ENCODE measurements at regions not wholly inside any gene's neighbourhood (a gene's known extent, or its start where the extent isn't known, plus 50 kb on each side); places are given as distances from the start of the nearest gene placed in this dataset.
"Not testable (repeated sequence)": the region's sequence is repeated elsewhere in the genome, so short reads cannot be mapped to it uniquely, and the experiment has no call there.

DNA sequence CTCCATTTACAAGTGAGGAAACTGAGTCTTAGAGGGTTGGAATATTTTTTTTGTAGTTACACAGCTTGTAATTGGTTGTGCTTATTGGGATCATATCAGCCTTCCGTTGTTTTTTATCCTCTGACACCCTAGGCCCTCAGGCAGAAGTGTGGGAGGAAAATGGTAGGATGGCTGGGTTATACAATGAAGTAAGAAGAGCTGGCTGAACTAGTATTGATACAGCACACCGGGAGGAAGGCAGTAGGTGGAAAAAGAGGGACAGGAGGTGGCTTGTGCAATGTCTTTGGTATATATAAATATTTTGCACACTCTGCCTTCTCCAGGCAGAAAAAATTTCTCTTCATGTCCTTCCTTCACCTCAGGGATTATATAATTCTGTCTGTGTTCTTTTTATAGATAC, 214.3 kb upstream of the SGO1 start:
- no peak for DNase-seq (ENCODE audit: low spot score)

DNA sequence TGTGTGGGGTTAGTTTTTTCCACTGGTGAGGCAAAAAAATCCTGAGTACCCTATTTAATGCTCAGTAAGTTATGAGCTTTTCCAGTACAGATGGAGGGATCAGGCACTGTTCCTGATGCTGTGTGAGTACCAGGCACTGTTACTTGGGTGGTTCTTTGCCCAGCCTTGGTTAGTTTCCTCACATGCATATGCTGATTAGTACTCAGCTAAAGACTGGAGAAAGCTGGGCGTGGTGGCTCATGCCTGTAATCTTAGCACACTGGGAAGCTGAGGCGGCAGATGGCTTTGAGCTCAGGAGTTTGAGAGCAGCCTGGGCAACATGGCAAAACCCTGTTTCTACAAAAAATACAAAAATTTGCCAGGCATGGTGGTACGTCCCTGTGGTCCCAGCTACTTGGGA, 210.3 kb upstream of the SGO1 start:
- DNase-seq (ENCODE audit: low spot score): no peak

GRCh38 chr3:20395692-20396091, 209.7 kb upstream of the SGO1 start:
- no peak for DNase-seq (ENCODE audit: low spot score)

GRCh38 chr3:20394243-20394642, 208.2 kb upstream of the SGO1 start:
- DNase-seq (ENCODE audit: low spot score): no peak

DNA sequence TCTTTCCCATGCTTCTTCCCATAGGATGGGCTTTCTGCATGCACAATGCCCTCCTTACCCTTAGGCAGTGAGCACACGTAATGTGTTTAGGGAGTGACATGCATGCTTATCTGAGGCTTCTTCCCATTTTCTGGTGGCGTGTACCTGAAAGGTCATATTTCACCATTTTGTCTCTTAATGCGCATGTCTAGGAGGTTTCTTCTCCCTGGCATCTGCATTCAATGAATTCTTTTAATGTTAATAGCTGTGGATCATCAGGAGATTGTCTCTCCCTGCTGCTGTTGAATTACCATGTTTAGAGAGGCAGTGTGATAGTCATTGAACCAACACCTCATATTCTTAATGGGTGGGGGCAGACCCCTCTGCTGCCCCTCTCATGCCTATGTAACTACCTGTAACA, 205.6 kb upstream of the SGO1 start:
- DNase-seq (ENCODE audit: low spot score): no peak

- no peak for DNase-seq (ENCODE audit: low spot score)
Measured at GRCh38 chr3:20388971-20389370, 203.0 kb upstream of the SGO1 start.

- no peak for DNase-seq (ENCODE audit: low spot score)
Measured at GRCh38 chr3:20380295-20380694, 194.3 kb upstream of the SGO1 start.

- no peak for DNase-seq (ENCODE audit: low spot score)
Measured at GRCh38 chr3:20378315-20378714, 192.3 kb upstream of the SGO1 start.

DNA sequence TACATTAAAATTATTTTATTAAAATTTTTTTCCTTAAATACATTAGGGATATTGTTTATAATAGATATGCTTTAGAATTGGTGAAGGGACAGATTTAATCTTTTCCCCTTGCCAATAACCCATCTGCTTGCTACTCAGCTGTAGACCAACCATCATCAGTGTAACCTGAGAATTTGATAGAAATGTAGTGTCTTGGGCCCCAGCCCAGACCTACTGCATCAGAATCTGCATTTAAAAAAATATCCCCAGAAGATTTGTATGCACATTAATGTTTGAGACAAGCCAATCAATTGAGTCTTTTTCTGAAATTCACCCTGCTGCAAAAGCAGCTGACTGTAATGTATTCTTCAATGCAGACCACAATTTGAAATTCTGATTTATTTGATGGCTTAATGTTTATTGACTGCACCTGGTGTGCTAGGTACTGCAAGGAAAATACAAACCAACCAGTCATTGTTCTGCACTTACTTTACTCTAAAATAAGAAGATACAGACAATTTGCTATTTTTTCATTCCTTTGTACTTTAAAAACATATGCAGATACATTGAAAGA, 190.7 kb upstream of the SGO1 start:
- no peak for DNase-seq (ENCODE audit: low spot score)

DNA sequence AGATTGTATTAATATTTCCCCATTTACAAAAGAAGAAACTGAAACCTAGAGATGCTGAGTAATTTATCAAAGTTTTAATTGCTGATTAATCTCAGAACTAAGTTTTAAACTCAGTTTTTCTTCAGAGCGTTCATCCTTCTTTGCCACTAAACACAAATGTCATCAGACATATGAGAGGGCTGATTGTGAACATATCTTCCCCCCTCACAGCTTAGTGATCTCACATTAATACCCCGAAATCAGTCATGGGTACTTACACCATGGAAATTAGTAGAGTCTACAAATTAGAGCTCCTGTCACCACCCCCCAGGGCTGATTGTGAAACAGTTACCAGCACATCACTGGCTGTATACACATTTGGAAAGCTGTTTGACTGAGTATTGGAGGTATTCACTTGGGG, 189.3 kb upstream of the SGO1 start:
- DNase-seq (ENCODE audit: low spot score): no peak

DNA sequence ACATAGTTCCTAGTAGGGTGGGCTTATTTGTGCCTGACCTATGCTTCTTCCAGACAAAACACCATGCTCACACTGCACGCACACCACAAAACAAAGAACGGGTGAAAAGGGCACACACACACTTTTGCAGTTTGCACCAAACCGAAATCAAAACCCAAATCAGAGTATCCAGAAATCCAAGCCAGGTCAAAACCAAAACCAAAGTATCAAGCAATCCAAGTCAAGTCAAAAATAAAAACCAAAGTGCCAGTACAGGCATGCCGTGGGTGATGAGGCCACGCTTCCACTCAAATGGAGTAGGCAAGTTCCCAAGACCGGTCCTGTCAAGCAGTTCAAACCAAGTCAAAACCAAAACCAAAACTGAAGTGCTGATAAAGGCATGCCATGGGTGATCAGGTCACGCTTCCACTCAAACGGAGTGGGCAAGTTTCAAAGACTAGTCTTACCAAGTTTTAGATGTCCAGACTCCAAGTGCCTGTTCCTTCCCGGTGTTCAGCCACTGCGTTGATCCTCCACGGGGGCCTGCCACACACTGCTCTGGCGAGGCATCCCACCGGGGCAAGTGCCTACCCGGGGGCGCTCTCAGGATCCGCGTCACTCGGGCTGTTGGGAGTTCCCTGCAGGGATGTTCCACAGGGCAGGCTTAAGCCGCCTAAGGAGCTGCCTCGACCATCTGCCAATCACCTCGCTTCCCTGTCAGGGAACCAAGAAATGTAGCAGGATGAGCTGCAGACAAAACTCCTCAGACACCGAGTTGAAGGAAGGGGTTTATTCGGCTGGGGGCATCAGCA, 184.5 kb upstream of the SGO1 start:
- DNase-seq (ENCODE audit: low spot score): not testable (repeated sequence)

DNA sequence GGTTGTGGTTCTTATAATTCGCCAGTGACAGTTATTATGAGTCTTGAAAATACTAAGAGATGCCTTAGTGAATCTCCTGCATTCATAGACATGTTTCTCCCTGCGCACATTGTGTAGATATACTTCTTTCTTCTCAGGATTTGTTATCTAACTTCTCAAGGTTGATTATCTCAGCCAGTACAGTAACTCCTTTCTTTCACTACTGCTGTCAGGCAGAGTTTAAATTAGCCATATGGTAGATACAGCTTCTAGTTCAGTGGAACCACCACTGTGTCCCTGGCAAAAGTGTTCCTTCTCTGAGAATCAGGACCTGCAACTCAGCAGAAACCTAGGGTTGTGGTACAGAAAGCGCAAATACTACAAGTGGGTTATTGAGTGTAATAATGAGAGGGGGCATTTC, 175.0 kb upstream of the SGO1 start:
- no peak for DNase-seq (ENCODE audit: low spot score)

DNA sequence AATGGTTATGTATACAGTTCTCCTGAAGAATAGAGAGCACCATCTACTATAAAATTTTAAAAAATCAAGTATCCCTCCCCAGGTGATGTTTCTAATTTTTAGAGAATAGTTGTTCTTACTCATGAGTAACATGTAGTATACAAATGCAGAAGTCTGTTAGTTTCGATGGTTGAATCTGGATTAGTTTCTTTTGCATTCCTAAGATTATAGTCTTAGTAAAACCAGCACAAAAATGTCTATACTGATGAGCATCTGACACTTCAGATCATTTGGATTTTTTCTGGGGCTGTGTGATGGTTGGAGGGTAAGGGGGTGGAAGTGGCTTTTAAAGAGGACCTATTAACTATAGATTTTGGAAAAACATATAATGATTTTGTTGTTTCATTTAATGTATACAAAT, 167.3 kb upstream of the SGO1 start:
- no peak for DNase-seq (ENCODE audit: low spot score)

GRCh38 chr3:20352546-20353179, 166.7 kb upstream of the SGO1 start:
- DNase-seq (ENCODE audit: low spot score): no peak

DNA sequence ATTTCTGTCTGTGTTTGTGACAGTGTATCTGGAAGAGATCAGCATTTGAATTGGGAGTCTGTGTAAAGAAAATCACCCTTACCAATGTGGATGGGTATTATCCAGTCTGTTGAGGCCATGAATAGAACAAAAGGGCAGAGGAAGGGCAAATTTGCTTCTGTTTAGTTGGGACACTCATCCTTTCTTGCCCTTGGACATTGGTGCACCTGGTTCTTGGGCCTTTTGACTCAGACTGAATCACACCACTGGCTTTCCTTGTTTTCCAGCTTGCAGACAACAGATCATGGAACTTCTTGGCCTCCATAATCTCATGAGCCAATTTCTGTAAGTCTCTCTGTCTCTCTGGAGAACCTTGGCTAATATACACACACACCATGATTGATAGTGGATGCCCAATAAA, 164.4 kb upstream of the SGO1 start:
- DNase-seq (ENCODE audit: low spot score): no peak

DNA sequence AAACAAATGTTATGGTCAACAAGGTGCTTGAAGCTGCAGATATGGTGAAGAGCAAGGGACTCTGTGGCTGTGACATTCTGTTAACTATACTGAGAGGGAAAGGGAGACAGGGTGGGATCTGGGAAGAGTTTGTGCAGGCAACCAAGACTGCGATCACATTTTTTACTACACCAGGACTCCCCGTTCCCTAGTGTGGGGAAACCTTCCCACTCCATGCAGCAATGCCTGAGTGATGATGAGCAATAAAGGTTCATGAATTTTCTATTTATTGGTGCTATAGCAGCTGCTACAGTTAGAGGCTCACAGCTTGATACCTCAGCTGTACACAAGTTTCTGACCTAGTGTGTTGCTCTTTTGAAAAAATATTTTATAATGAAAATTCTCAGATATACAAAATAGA, 160.9 kb upstream of the SGO1 start:
- DNase-seq (ENCODE audit: low spot score): no peak

DNA sequence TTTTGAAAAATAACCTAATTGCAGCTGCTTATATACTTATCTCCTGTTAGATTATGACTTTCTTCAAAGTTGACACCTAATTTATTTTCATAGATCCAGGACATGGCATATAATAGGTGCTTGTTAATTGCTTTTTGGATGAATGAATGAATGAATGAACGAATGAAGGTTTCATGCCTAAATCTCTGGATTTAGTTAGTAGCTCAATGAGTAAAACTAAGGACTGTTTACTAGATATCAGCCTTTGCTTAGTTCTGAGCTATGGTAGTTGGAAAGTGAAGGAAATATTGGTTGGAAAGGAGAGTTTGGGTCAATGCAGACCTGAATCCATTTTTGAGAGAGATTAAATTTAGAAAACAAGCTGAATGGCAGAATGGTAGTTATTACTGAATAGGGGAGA, 160.4 kb upstream of the SGO1 start:
- DNase-seq (ENCODE audit: low spot score): no peak

GRCh38 chr3:20344400-20344959, 158.5 kb upstream of the SGO1 start:
- no peak for DNase-seq (ENCODE audit: low spot score)

- no peak for DNase-seq (ENCODE audit: low spot score)
Measured at GRCh38 chr3:20343790-20344189, 157.8 kb upstream of the SGO1 start.

DNA sequence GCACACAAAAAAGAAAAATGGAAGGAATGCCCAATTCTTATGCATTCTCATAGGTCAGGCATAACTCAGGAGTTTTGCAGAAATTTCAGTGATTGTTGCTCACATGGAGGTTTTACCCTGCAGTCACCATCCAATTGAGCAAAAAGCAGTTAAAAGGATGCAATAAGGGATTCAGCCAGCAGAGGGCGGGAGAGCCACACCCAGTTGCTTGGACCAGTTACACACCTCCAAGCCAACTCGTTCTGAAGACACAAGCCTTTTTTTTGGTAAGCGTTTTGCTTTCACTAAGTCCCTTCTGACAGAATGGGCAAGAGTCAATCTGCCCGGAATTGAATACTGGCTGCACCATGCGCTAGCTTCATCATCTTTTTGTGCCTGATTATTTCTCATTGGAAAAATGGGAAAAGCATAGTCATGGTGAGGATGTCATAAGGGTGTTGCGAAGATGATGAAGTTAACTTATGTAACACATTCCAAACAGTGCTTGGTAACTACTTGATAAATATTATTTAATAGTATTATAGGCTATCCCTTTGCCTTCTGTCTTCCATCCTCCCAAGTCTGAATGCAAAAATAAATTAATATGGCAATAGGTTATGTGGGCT, 154.4 kb upstream of the SGO1 start:
- peak; percentile 80 for DNase-seq (ENCODE audit: low spot score)

DNA sequence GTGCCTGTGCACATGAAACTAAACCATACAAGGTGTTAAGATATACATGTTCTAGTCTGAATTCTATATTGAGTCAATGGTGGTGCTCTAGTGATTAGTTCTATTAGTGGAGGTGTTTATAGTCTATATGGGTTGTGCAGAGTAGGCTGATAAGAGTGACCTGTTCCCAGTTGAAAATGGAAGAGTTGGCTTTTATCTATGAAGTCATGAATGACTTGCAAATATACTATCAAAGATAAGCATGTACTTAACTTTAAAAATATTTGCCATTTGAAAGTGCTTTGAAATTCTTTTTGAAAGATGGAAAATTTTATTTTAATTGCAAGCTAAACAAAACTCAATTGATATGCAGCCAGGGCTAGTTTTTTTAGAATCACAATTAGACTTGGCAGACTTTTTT, 150.6 kb upstream of the SGO1 start:
- DNase-seq (ENCODE audit: low spot score): no peak

- DNase-seq (ENCODE audit: low spot score): no peak
Measured at GRCh38 chr3:20334842-20335241, 148.8 kb upstream of the SGO1 start.

DNA sequence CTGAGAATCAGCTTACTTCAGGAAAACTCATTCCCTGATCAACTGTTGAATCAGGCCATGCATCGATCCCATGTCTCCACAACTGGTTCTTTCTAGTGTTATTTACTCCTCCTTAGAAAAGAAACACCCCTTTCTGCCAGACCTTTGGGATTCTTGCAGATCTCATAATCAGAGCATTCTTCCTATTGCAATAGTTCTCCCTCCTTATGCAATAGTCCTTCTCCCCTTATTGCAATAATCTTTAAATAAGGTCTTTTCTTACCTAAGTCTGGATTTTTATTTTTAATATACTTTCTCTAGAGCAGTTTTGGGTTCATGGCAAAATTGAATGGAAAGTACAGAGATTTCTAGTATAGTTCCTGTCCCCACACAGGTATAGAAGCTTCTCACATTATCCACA, 141.9 kb upstream of the SGO1 start:
- DNase-seq (ENCODE audit: low spot score): no peak

Data from ecto neural progenitor cell (in vitro differentiated cells).